ENCODE measurements at regions not wholly inside any gene's neighbourhood (a gene's known extent, or its start where the extent isn't known, plus 50 kb on each side); places are given as distances from the start of the nearest gene placed in this dataset.

GRCh38 chr6:156720691-156721685 is 56.2 kb upstream of the ARID1B start:
- TF ChIP-seq CTCF (conservative IDR thresholded peaks at IDR 0.05 in 1 of 2, IDR thresholded peaks at IDR 0.05 in 1 of 2; ENCODE audit: extremely low read depth in 1 of 2, insufficient read depth in 1 of 2, low read depth in 1 of 2, low read length in 2 of 2), result no peak
- no peak for TF ChIP-seq EZH2 (IDR thresholded peaks at IDR 0.05; ENCODE audit: borderline replicate concordance, low read length)

All from mammary epithelial cell (primary cell).